HCEC 1CT (cell line): ENCODE measurements at regions not wholly inside any gene's neighbourhood (a gene's known extent, or its start where the extent isn't known, plus 50 kb on each side); places are given as distances from the start of the nearest gene placed in this dataset.

Experiments
- DNase-seq: peaks from one replicate; pipeline ENCODE4 v3.0.0-alpha.2; 2017

DNA sequence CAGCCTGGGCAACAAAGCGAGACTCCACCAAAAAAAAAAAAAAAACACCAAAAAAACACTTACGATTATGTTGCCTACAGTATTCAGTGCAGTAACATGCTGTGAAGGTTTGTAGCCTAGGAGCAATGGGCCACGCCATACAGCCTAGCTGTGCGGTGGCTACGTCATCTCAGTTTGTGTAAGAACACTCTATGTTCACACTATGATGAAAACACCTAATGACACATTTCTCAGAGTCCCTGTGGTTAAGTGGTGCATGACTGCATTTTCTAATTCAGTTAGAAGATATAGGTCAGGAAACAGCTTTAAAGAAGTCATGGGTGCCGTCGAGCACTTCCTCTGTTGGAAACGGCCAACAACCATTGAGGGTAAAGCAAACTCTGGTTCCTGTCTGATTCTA, 75.7 kb upstream of the ANO1 start:
- DNase-seq: no peak

DNA sequence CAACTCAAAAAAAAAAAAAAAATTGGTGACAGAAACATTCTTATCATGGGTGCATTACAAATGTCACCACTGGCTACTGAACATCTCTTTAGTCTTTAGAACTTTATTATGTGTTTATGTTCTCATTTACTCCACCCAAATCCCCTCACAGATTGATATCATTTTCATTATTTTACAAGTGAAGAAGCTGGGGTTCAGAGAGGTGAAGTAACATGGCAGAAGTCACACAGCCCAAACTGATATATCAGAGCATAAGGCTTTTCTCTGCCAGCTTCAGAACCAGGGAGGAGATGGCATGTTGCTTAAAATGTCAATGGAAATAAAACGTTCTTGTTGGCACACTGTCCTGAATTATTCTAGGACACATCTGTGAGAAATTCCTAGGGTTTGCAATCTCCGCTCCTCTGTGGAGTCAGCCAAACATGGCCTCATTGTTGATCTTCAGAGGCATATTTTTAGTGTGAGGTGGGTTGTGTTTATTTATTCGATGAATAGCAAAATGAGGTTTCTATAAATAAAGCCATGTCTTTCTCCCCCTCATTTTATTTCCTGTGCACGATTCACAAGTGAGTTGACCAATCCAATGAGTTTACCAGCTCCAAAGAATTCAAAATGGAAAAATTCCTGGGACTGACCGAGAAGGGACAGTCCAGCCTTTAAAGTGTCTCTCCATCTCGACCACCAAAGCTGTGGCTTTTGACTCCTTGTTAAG, 72.9 kb upstream of the ANO1 start:
- peak; percentile 52 for DNase-seq

DNA sequence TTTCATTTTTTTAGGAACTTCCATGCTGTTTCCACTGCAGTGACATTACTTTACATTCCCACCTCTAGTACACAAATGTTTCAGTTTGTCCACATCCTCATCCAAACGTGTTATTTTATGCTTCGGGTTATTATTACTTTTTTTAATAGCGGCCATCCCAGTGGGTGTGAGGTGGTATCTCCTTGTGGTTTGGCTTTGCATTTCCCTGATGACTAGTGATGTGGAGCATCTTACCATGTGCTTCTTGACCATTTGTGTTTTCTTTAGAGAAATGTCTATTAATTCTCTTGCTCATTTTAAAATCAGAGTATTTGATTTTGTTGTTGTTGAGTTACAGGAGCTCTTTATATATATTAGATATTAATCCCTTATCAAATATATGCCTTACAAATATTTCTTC, 70.3 kb upstream of the ANO1 start:
- DNase-seq: no peak

DNA sequence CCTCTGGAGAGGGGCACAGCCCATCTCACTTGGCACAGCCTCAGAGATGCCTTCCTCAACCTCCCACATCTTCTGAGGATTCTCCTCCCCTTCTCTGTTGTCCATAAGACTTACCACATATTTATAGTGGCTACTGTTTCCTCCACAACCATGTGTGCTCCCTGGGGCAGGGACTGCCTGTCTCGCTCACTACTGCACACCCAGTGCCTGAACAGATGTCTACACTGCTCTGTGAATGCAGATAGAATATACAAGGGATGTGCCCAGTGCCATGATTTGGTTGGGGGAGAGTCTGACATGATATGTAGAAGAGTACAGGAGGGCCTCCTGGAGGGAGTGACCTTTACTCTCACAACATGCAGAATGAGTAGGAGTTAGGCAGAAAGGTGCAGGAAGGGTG, 67.3 kb upstream of the ANO1 start:
- no peak for DNase-seq

DNA sequence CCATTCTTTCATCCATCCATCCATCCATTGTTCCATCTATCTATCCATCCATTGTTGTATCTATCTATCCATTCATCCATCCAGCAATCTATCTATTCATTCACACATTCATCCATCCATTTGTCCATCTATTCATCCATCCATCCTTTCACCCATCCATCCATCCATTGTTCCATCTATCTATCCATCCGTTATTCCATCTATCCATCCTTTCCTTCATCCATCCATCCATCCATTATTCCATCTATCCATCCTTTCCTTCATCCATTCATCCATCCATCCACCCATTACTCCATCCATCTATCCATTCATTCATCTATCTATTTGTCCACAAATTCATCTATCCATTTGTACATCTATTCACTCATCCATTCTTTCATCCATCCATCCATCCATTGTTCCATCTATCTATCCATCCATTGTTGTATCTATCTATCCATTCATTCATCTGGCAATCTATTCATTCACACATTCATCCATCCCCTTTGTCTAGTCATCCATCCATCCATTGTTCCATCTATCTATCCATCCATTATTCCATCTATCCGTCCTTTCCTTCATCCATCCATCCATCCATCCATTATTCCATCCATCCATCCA, 65.9 kb upstream of the ANO1 start:
- DNase-seq: no peak

DNA sequence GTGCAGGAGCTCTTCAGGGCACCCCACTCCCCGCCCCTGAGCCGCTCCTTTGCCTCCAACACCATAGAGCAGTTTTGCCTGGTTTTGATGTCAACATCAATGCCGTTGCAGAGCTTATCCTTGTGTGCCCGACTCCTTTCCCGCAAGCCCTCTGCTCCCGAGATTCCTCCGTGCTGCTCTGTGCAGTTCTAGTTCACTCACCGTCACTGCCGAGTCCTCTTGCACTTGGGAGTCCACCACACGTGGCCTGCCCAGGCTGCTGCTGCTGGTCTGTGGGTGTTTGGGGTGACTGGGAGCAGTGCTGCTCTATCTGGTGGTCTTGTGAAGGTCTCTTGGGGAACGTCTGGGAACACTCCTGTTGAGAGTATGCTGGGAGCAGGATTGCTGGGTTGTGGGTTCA, 63.8 kb upstream of the ANO1 start:
- DNase-seq: no peak

DNA sequence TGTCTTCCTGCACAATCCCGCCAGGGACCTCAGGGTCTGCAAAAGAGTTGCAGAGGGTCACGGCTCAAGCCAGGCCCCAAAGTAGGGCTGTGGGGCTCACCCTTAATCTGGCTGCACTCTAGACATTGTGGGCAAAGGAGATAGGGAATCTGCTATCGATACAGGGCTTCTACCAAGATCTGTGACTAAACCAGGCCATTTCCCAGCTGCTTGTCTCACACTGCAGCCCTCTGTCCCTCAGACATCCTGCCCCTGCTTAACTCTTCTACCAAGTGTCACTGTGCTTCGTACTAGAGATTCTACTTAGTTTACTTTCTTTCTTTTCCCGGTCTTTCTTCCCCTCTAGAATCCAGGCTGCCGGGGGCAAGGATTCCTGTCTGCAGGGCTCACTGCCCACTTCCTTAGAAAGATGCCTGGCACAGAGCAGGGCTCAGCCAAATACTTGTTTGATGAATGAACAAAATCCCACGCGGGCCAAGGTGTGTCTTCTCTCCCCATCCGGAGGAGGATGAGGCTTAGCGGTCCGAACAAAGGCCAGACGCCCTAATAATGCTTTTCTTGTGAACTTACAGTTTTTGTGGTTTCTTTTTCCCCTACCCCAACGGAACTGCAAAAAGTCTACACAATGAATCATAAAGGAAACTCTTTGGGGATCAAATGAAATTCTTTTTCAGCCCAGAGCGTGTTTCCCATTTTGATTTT, 61.3 kb upstream of the ANO1 start:
- peak; percentile 30 for DNase-seq

DNA sequence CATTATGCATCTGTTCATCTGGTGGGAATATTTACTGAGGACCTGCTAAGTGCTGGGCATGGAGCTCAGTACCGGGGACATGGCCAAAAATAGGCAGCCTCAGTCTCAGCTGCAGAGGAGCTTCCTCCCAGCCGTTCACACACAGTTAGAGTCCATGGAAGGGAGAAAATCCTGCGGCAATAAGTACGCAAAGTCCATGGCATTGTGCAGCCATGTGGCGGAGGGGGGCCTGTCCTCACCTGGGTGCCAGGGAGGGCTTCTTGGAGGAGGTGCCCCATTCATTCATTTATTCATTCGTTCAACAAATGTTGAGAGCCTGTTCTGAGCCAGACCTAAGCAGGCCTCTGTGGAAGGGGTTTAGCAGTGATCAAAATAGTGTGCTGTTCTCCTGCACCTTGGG, 59.3 kb upstream of the ANO1 start:
- no peak for DNase-seq

DNA sequence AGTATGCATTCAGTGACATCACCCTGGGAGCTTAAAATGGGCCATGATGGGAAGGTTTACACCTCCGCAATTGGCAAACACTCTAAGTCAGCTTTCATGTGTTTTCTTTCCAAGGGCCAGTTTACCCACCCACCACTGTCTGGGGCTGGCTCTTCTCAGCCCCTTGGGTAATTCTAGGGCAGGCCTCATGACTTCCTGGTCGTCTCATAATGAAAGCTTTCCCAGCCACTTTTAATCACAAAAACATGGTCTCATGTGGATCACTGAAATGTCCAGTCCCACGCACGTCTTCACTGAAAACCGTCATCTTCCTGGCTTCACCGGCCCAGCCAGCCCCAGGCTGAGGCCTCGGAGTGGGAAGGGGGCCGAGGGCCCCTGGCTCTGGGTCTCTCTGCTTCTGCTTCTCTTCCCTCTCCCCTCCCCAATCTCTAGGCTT, 58.5 kb upstream of the ANO1 start:
- no peak for DNase-seq

DNA sequence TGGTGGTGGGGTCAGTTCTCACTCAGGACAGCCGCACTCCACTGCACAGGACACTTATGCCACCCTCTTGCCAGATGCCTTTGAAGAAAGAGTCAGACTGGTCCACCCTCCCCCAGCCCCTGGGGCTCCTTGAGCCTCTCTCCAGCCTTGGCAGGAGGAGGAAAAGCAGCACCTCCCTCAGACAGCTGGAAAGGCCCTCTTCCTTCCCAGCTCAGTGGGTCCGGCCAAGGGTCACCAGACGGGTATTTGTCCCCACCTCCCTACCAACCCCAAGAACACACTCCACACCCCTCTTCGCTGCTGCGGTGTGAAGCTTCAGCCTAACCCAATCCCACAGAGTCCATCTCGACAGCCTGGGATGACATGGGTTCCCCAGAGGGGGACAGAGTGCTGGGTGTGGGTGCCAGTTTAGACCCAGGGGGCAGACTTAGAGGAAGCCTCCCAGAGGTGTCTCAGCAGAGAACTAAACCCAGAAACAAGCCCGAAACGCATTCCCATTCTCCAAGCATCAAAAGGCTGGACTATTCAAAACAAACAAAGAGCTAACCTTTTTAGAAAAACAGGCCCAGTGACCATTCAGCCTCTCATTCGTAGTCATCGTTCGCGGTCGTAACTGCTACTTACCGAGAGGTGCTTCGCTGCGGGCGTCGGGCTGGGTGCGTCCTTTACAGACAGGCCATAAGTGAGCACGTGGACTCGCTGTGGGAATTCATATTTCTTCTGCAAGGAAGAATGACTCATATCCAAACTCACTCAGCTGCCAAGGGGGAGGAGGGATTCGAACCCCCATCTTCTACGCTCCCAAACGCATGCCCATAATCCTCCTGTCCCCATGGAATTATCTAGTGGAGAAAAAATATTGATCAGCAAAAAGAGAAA, 57.5 kb upstream of the ANO1 start:
- no peak for DNase-seq

DNA sequence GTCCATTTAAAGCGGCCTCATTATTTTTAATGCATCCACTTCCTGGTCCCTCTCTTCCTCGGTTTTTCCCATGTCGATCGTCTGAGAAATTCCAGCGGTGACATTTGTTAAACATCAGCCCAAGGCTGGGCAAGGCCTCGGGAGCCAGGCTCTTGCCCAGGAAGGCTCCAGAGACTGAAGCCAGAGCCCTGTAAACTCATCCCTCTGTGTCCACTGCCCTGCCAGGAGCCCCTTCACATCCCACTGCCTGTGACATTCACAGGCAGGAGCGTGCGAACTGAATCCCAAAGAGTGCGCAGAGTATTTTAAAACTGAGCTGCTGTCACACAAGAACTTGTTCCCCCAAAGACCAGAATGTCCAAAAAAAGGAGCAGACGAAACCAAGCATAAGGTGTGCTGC, 56.5 kb upstream of the ANO1 start:
- no peak for DNase-seq

DNA sequence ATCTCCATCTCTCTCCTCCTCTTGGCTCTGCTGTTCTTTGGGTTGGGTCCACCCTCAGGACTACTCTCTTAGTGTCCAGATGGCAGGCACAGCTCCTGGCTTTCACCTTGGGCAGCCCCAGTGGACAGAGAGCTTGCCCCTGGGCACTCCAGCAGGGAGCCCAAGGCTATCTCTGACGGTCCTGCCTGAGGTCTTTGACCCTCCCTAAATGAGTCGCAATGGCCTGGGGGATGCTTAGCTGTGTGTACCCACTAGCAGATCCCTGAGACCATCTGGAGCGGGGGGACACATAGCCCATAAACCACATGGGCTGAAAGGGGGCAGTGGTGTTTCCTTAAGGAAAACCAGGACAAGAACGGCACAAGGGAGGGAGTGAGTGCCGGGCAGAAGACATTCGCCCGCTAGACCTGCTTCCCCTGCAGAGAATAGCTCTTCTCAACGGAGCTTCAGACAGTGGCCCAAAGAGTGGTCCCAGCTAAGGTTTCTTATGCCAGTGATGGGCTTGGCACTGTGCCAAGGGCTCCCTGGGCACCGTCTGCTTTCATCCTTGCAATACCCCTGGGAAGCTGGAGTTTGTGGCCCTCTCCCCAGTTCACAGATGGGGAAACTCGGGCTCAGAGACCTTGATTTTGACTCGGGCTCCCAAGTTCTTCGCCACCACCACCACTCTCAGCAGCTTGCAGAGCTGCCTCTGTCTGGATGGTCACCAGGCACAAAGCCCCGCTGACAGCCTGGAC, 53.9 kb upstream of the ANO1 start:
- DNase-seq: no peak

DNA sequence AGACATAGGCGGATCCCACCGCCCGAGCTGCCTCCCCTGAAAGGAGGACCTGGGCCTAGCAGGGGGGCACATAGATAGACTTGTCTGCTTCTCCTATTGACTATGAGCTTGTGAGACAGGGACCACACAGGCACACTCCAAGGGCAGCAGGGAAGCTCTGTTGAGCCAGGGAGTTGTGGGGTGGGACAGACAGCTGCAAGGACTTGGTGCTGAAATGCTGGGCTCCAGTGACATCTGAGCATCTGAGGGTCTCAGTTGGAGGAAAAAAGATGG, 53.4 kb upstream of the ANO1 start:
- DNase-seq: no peak

DNA sequence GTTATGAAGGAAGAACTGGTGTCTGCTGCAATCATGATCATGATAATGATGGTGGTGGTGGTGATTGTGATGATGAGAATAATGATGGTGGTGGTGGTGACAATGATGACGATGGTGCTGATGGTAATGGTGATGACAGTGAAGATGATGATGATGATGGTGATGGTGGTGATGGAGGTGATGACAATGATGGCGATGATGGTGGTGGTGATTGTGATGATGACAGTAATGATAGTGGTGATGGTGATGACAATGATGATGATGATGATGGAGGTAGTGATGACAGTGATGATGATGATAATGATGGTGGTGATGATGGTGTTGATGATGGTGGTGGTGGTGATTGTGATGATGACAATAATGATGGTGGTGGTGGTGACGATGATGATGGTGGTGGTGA, 52.8 kb upstream of the ANO1 start:
- DNase-seq: no peak

DNA sequence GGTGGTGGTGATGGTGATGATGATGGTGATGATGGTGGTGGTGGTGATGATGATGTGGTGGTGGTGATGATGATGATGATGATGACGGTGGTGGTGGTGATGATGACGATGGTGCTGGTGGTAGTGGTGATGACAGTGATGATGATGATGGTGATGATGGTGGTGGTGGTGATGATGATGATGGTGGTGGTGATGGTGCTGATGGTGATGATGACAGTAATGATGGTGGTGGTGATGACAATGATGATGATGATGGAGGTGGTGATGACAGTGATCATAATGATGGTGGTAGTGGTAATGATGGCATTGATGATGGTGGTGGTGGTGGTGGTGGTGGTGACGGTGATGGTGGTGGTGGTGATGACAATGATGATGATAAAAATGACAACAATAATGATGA, 52.1 kb upstream of the ANO1 start:
- DNase-seq: no peak

DNA sequence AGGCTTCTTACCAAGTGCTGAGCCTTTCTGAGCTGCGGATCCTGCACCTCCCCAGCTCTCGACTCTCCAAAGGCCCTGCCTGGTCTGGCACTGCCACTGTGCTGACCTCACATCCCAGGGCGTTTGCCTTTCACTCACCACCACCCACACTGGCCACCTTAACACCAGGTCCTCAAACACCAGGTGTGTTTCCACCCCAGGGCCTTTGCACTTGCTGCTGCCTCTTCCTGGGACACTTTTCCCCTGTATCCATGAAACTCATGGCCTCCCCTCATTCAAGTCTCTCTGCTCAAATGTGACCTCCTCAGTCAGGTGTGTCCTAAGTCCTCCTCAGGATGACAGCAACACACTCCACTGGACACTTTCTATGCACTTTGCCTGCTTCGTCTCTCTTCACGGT, 51.4 kb upstream of the ANO1 start:
- no peak for DNase-seq

DNA sequence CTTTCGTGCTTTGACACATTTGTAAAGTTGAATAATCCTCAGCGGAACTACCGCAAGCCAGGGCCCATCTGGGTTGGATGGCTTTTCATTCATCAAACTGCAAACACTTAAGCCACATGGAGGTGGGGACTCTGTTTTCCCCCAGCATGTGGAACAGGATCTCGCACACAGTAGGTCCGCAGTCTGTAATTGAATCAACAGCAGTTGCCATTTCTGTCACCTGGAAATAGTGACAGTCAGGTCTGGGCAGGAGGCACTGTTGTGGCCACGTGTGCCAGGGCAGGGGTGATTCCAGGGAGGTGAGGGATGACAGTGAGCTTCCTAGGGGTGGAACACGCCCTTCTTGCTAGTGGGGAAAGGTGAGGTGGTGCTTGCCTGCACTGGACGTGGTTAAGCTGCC, 50.7 kb upstream of the ANO1 start:
- no peak for DNase-seq

DNA sequence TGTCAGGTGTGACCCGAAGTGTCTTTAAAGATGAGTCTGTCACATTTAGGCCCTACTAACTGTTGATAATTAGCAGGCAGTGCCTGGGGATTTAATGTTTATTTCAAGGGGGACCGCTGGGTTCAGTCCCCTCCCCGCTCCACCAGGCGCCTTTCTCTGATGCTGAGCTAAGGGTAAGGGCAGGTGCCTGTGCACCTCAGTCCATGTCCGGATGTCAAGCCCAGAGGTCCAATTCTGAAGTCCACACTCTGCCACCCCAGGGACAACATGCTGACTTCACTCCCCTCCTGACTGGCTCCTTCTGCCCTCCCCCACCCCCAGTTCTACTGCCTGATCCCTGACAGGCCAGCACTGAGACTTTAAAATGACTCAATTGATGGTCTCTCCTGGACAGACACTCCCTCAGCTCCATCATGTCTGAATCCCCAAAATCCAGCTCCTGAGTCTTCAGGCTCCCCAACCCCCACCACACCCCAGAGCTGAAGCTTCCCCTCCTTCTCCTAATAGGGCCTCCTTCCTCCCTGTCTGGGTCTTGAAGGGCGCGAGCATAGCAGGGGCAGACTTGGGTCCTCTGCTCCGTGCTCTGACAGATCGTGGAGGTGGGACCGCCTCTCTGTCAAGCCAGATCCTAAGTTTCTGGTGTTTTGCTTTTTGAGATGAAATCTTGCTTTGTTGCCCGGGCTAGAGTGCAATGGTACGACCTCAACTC, 49.8 kb upstream of the ANO1 start:
- DNase-seq: no peak
